Adrenal gland (tissue), 5 donors: ENCODE measurements at regions not wholly inside any gene's neighbourhood (a gene's known extent, or its start where the extent isn't known, plus 50 kb on each side); places are given as distances from the start of the nearest gene placed in this dataset.

Source experiments
- CTCF ChIP-seq, 6 experiments: fragments of 450-650 bp in 4 of 6; fragments of 200-600 bp in 2 of 6; sonication (generic) in 1 of 6; IDR thresholded peaks; 1 replicate in 5 of 6; 2 replicates in 1 of 6; pipeline versions ENCODE4 v1.5.1 to v1.8.0; 2016 to 2021; ENCODE audit warnings: antibody characterized with exemption in 6 of 6, mild to moderate bottlenecking in 2 of 6, moderate library complexity in 1 of 6
- POLR2A ChIP-seq, 2 donors: fragments of 450-650 bp; IDR thresholded peaks; one replicate each; pipeline ENCODE4 v1.6.1; 2017; ENCODE audit warnings: antibody characterized with exemption in 2 of 2, mild to moderate bottlenecking in 2 of 2, moderate library complexity in 1 of 2
- donor health status: DM: no; HTN: no; CAD: no.

GRCh38 chr5:155750571-155750970, 576.4 kb upstream of the SGCD start:
- no peak for TF ChIP-seq POLR2A (IDR thresholded peaks at IDR 0.05)
- TF ChIP-seq CTCF (IDR thresholded peaks at IDR 0.05) = no peak
